ENCODE measurements at regions not wholly inside any gene's neighbourhood (a gene's known extent, or its start where the extent isn't known, plus 50 kb on each side); places are given as distances from the start of the nearest gene placed in this dataset.

DNA sequence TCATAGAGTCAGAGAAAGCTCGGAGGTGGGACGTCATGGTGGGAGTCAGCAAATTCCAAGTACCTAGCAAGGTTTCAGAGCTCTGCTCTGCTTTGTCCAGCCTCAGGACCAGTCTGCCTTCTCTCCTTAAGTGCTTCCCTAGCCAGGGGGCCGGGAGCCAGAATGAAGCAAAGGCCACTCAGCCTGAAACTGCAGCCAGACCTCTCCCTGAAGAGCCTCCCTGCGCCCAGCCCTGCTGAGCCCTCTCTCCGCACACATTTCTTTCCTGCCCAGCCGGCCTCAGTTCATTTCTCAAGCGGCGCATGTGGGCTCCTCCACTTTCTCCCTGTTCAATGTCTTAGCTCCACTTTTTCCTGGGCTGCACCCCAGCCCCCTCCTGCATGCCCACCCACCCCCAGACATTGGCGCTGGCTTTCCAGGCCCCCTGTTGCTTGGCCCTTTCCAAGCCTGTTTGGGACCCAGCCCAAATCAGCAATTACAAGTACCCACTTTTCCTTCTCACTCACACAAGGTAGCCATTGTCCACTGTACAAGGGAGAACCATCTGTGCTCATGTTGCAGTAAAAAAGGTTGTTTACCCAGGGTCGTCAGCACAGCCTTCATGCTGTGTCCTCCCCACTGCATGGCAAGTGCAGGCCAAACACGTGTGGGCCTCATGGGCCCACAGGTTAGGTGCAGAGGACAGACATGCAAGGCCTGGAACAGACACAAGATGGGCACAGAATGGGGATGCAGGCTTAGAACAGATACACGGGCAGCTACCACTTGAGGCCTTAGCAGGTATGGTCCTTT is 147.1 kb downstream of the MRPL14 start:
- FAIRE-seq, result no peak

GRCh38 chr6:43979525-43979924 is 147.7 kb downstream of the MRPL14 start:
- no peak for FAIRE-seq

DNA sequence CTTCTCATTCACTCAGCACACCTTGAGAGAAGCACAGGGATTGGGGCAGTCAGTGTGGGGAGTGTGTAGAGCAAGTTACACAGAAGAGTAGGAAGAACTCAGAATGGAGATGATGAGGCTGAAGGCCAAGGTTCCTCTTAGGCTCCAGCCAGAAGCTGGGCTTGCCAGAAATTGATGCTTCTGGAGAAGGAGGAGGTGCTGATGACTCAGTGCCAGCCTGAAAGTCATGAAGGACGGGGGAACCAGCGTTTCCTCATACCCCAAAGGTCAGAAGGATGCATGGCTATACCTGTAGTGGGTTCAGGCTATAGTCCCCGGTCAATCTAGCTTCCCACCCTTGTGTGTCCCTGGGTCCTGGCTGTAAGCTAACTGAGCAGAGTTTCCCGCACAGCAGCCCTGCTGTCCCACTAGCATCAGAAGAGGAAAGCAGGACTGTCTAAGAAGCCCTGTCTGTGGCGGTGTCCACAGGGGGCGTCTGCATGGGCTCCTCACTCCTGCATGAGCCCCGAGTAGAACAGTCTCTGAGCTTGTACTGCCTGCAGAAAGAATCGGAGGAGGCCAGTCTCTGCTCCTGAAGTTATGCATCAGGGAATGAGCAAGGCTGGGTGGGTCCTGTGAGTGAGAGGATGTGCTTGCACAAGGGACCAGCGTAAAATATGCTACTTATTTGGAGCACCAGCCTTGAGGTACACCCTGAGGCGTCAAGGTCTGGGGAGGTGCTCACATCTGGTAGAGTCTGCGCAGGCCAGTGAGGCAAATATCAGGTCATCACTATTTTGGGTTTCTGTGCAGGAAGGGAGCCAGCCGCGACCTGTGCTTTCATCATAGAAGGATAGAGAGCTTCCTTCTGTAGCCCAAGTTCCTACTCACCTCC is 148.5 kb downstream of the MRPL14 start:
- FAIRE-seq, result no peak

- FAIRE-seq, result no peak
Observed at GRCh38 chr6:43977404-43978111, 149.7 kb downstream of the MRPL14 start.

GRCh38 chr6:43976706-43977403 is 150.4 kb downstream of the MRPL14 start:
- no peak for FAIRE-seq

GRCh38 chr6:43974643-43975230 is 152.5 kb downstream of the MRPL14 start:
- no peak for FAIRE-seq

DNA sequence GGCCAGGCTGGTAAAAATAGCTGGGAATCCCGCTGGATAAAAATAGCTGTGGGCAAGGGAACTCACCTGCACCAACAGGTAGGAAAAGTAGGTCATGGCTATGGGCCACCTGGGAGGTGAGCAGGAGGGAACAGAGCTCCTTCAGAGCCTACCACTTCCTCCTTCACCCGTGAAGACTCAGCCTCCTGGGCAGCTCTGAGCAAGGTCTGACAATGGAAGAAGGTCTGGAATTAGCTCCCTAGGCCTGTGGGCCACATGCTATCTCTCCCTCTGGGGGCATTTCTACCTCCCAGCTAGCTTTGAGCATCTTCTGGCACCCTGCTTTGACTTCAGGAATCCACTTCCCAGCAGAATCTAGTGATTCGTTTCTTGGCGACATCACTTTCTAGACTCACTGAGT is 153.9 kb downstream of the MRPL14 start:
- FAIRE-seq, result no peak

GRCh38 chr6:43972913-43973300 is 154.3 kb downstream of the MRPL14 start:
- no peak for FAIRE-seq

GRCh38 chr6:43972179-43972912 is 154.9 kb downstream of the MRPL14 start:
- FAIRE-seq, result no peak

GRCh38 chr6:43971776-43972126 is 155.5 kb downstream of the MRPL14 start:
- no peak for FAIRE-seq

- FAIRE-seq, result no peak
Observed at GRCh38 chr6:43970913-43971775, 156.1 kb downstream of the MRPL14 start.

GRCh38 chr6:43970068-43970912 is 157.0 kb downstream of the MRPL14 start:
- FAIRE-seq, result no peak

DNA sequence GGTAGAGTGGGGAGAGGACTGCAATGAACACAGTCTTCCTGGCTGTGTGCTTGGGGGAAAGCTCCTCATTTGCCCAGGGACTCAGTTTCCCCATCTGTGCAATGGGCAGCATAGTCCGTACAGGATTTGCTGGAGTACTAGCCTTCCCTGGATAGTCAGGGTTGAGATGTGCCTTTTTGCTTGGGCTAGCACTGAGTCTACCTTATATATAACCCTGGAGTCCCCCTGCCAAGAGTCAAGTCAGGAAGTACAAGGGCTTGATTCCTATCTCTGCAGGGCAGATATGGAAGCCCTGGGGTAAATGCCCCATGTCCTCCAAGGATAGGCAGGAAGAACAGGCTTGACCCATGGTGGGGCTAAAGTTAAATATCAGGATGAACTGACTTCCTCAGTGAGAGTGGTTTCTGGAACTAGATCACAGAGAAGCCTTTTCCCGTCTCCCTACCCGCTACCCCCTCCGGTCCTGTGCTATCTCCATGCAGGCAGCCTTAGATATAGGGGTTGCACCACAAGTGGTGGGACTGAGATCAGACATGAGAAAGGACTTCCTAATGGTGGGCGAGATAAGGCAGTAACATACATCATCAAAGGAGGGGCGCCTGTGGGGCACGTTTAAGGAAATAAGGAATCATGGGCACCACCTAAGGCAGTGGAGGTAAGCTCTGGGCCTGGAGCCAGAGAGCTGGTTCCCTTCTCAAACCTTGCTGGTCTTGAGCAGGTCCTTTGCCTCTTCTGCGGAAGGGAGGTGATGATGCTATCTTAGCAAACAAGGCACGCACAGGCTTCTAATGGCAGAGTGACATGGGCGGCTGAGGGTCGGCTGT is 157.9 kb downstream of the MRPL14 start:
- FAIRE-seq, result no peak

- no peak for FAIRE-seq
Observed at GRCh38 chr6:43968110-43968965, 158.9 kb downstream of the MRPL14 start.

DNA sequence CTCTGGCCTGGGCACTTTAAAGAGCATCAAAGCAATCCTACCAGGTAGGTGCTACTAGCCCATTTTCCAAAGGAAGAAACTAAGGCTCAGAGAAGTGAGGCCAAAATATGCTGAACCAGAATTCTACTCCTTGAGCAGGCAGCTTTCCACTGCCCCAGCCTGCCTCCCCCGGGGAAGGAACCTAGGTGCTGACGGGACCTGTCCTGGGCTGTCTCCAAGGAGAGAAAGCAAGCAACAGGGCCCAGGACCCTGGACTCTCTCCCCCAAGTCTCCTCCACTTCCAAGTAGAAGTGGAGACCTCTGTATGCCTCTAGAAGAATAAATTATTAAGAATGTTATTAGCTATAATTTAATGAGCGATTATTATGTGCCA is 159.5 kb downstream of the MRPL14 start:
- no peak for FAIRE-seq

GRCh38 chr6:43966853-43967718 is 160.2 kb downstream of the MRPL14 start:
- no peak for FAIRE-seq

GRCh38 chr6:43966374-43966658 is 160.9 kb downstream of the MRPL14 start:
- no peak for FAIRE-seq
